GM12891 (cell line): ENCODE measurements at regions not wholly inside any gene's neighbourhood (a gene's known extent, or its start where the extent isn't known, plus 50 kb on each side); places are given as distances from the start of the nearest gene placed in this dataset.

ENCODE experiments used
- POLR2A ChIP-seq: IDR thresholded peaks from 2 replicates; pipeline ENCODE4 v1.6.1; 2011; ENCODE audit warnings: low read depth, low read length, control low read depth
- POLR2AphosphoS5 ChIP-seq: IDR thresholded peaks from 2 replicates; pipeline ENCODE4 v1.6.1; 2011; ENCODE audit warnings: low read depth, low read length, control low read depth
- POU2F2 ChIP-seq: IDR thresholded peaks from 2 replicates; pipeline ENCODE4 v1.6.1; 2011; ENCODE audit warnings: low read depth, mild to moderate bottlenecking, control low read depth, low read length, moderate library complexity
- SPI1 ChIP-seq: IDR thresholded peaks from 2 replicates; pipeline ENCODE4 v1.6.1; 2011; ENCODE audit warnings: low read depth, low read length, control low read depth
- TAF1 ChIP-seq: IDR thresholded peaks from 2 replicates; pipeline ENCODE4 v1.6.1; 2011; ENCODE audit warnings: low read depth, low read length, control low read depth

- no peak for TF ChIP-seq TAF1
- TF ChIP-seq POLR2AphosphoS5 = no peak
- TF ChIP-seq POLR2A = no peak
- TF ChIP-seq SPI1 = no peak
- TF ChIP-seq POU2F2 = no peak
These were observed 197.5 kb downstream of the TUSC1 start for GRCh38 chr9:25480696-25481095.
